Activated CD4-positive, alpha-beta T cell treated with anti-CD3 and anti-CD28 coated beads, Interleukin-2, amount 10 ng/mL, durations not matched to agents 24 days and 14 days (primary cell): ENCODE measurements at regions not wholly inside any gene's neighbourhood (a gene's known extent, or its start where the extent isn't known, plus 50 kb on each side); places are given as distances from the start of the nearest gene placed in this dataset.

ENCODE experiments used
- DNase-seq: peaks from one replicate; pipeline ENCODE4 v3.0.0; 2022
- H3K27ac Mint-ChIP-seq: one replicate; pipeline ENCODE4 v1.8.0; 2022; ENCODE audit warnings: mild to moderate bottlenecking, mixed read lengths
- H3K27me3 Mint-ChIP-seq: one replicate; pipeline ENCODE4 v1.8.0; 2022; ENCODE audit warnings: mixed read lengths
- H3K36me3 Mint-ChIP-seq: one replicate; pipeline ENCODE4 v1.8.0; 2022; ENCODE audit warnings: low read depth, mild to moderate bottlenecking, mixed read lengths
- H3K4me1 Mint-ChIP-seq: one replicate; pipeline ENCODE4 v1.8.0; 2021; ENCODE audit warnings: mixed read lengths
- H3K4me3 Mint-ChIP-seq: one replicate; pipeline ENCODE4 v1.8.0; 2022; ENCODE audit warnings: mild to moderate bottlenecking, moderate library complexity, mixed read lengths
- H3K9me3 Mint-ChIP-seq: one replicate; pipeline ENCODE4 v1.8.0; 2021; ENCODE audit warnings: mixed read lengths
- intact Hi-C: fragments of 100-400 bp; cut with micrococcal nuclease; formaldehyde crosslinking; loops from one replicate; pipeline ENCODE4 v1.15.1; 2023

GRCh38 chr13:88183440-88183839 lies 512.3 kb downstream of the SLITRK5 start:
- Mint-ChIP-seq H3K36me3 (no peaks in the 10 kb centered on the region), H3K9me3 (no peaks in the 10 kb centered on the region), H3K4me1 (no peaks in the 10 kb centered on the region), H3K27ac (no peak overlapping the region), H3K27me3 (no peaks in the 10 kb centered on the region), H3K4me3 (no peak overlapping the region)
- intact Hi-C loops = no loop called here
- no peak for DNase-seq

DNA sequence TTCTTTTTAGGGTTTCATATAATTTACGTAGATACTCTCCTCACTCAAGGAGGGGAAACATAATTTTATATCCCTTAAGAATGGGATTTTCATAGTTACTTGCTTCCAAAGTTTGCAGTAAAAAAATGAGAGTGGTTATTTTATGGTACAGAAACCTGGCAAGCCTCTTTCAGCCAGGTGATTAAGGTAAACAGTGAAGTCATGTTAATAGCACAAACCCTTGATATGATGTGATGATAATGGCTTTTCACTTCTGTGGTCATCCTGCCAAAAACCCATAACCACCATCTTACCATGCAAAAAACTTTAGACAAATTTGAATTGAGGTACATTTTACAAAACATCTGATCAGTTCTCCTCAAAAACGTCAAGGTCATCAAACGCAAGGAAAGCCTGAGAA lies 517.8 kb downstream of the SLITRK5 start:
- Mint-ChIP-seq H3K4me1 (no peaks in the 10 kb centered on the region), H3K36me3 (no peaks in the 10 kb centered on the region), H3K4me3 (no peak overlapping the region), H3K27me3 (no peaks in the 10 kb centered on the region), H3K9me3 (peaks cover 4% of the 10 kb centered on the region), H3K27ac (no peak overlapping the region)
- intact Hi-C loops = no loop called here
- no peak for DNase-seq

- no peaks in the 10 kb centered on the region for H3K27me3 Mint-ChIP-seq
- no peak overlapping the region for H3K27ac Mint-ChIP-seq
- peaks cover 4% of the 10 kb centered on the region for H3K9me3 Mint-ChIP-seq
- intact Hi-C loops = no loop called here
- no peak overlapping the region for H3K4me3 Mint-ChIP-seq
- no peak for DNase-seq
- H3K4me1 Mint-ChIP-seq = no peaks in the 10 kb centered on the region
- H3K36me3 Mint-ChIP-seq = no peaks in the 10 kb centered on the region
Observed at GRCh38 chr13:88189728-88190127, 518.6 kb downstream of the SLITRK5 start.

DNA sequence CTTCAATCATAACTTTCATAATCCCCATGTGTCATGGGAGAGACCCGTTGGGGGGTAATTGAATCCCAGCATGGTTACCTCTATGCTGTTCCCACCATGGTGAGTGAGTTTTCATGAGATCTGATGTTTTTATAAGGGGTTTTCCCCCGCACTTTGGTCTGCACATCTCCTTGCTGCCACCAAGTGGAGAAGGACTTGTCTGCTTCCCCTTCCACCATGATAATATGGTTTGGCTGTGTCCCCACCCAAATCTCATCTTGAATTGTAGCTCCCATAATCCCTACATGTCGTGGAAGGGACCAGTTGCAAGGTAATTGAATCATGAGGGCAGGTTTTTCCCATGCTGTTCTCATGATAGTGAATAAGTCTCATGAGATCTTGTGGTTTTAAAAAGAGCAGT lies 524.9 kb downstream of the SLITRK5 start:
- no peak overlapping the region for H3K4me3 Mint-ChIP-seq
- no peak for DNase-seq
- peaks cover 14% of the 10 kb centered on the region for H3K9me3 Mint-ChIP-seq
- no peaks in the 10 kb centered on the region for H3K4me1 Mint-ChIP-seq
- H3K27me3 Mint-ChIP-seq = no peaks in the 10 kb centered on the region
- no peaks in the 10 kb centered on the region for H3K36me3 Mint-ChIP-seq
- intact Hi-C loops = no loop called here
- no peak overlapping the region for H3K27ac Mint-ChIP-seq

DNA sequence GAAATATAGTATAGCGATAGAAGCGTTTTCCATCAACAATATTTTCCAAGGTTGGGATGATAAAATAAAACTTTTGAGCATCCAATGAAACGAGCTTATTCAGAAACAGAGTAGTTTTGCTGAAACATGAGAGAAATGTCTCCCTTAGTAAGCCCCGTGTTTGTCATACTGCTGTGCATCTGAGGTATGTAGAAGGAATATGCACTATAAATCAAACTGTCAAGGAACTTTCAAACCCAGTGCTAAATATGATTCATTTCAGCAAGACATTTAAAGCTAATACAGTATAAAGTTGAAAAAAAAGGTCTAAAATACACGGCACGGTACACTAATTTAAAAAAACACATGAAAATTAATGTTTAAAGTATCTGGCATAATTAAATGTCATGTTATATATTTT lies 546.2 kb downstream of the SLITRK5 start:
- no peak for DNase-seq
- H3K27ac Mint-ChIP-seq = no peak overlapping the region
- H3K36me3 Mint-ChIP-seq = no peaks in the 10 kb centered on the region
- intact Hi-C loops = no loop called here
- H3K27me3 Mint-ChIP-seq = no peaks in the 10 kb centered on the region
- H3K9me3 Mint-ChIP-seq = peaks cover 3% of the 10 kb centered on the region
- H3K4me1 Mint-ChIP-seq = no peaks in the 10 kb centered on the region
- no peak overlapping the region for H3K4me3 Mint-ChIP-seq

DNA sequence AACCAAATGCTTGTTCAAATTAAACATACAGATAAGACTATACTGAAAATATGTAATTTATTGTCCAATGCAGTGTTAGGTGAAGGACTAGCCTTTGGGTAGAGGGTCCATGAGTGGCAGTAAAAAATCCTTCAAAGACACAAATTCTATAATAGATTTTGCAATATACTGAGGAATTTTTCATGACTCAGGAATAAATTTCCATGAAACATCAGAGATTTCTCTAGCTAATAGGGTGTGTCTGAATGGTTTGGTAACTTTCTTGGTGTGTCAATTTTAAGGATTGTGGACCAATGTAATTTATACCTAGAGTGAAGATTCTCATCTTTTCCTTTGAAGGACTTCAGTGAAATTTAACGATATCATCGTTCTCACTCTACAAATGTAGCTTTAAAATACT lies 546.7 kb downstream of the SLITRK5 start:
- intact Hi-C loops = no loop called here
- Mint-ChIP-seq H3K27ac (no peak overlapping the region), H3K9me3 (peaks cover 3% of the 10 kb centered on the region), H3K4me1 (no peaks in the 10 kb centered on the region), H3K36me3 (no peaks in the 10 kb centered on the region), H3K4me3 (no peak overlapping the region), H3K27me3 (no peaks in the 10 kb centered on the region)
- DNase-seq = no peak

DNA sequence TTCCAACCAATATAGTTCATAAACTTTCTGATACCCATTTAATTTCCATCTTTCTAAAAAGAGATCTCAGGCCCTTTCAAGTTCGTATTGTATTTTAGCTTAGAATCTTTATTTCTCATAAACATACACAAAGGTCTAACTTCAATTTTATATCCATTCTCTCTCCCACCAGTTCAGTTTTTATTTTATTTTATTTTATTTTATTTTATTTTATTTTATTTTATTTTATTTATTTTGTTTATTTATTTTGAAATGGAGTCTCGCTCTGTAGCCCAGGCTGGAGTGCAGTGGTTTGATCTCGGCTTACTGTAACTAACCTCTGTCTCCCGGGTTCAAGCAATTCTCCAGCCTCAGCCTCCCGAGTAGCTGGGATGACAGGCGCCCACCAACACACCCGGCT lies 552.8 kb downstream of the SLITRK5 start:
- Mint-ChIP-seq H3K4me1 (no peaks in the 10 kb centered on the region), H3K4me3 (no peak overlapping the region), H3K27ac (no peak overlapping the region), H3K9me3 (no peaks in the 10 kb centered on the region), H3K27me3 (no peaks in the 10 kb centered on the region), H3K36me3 (no peaks in the 10 kb centered on the region)
- intact Hi-C loops = no loop called here
- DNase-seq = no peak

DNA sequence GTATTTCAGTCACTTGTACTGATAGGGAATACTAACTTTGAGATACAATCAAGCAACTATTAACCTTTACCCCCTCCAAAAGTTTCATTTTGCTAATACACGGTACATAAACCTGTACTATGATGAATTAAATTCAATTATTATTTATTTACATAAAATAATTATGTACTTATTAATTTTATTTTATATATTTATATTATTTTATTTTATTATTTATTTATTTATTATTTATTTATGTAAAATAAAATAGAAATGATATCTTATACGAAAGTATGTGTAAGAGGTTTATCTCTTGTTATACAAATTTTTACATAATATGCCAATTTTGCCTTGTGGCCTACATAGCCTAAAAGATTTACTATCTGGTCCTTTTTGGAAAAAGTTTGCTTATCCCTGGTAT lies 564.3 kb downstream of the SLITRK5 start:
- Mint-ChIP-seq H3K9me3 (no peaks in the 10 kb centered on the region), H3K4me1 (no peaks in the 10 kb centered on the region), H3K27ac (no peak overlapping the region), H3K27me3 (no peaks in the 10 kb centered on the region), H3K4me3 (no peak overlapping the region), H3K36me3 (no peaks in the 10 kb centered on the region)
- intact Hi-C loops = no loop called here
- no peak for DNase-seq

- no peak overlapping the region for H3K27ac Mint-ChIP-seq
- H3K36me3 Mint-ChIP-seq = no peaks in the 10 kb centered on the region
- no peak for DNase-seq
- no peaks in the 10 kb centered on the region for H3K4me1 Mint-ChIP-seq
- intact Hi-C loops = no loop called here
- no peaks in the 10 kb centered on the region for H3K27me3 Mint-ChIP-seq
- no peaks in the 10 kb centered on the region for H3K9me3 Mint-ChIP-seq
- H3K4me3 Mint-ChIP-seq = no peak overlapping the region
Observed at GRCh38 chr13:88246239-88246638, 575.1 kb downstream of the SLITRK5 start.

- H3K27ac Mint-ChIP-seq = no peak overlapping the region
Observed at GRCh38 chr13:88248393-88248792, 577.2 kb downstream of the SLITRK5 start.

DNA sequence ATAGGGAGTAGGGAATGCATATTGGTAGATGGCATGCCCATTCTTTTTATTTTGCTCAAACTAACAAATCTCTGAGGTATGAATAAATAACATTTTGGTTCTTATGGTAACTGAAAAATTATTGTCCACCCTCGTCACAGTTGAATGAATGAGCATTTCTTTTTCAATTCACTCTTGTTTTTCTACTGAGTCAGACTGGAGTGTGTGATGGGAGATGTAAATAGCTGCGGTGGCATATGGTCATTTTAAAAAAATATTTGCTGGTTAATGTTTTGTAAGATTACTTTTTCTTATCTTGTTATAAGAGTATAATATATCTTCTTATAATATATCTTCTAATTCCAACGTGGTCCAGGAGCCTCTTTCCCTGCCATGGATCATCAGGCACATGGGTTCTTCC lies 586.5 kb downstream of the SLITRK5 start:
- intact Hi-C loops = no loop called here

More at GRCh38 chr13:88248393-88248792, 577.2 kb downstream of the SLITRK5 start:
- intact Hi-C loops = no loop called here
- H3K4me1 Mint-ChIP-seq = no peaks in the 10 kb centered on the region
- H3K36me3 Mint-ChIP-seq = no peaks in the 10 kb centered on the region
- DNase-seq = no peak
- no peaks in the 10 kb centered on the region for H3K27me3 Mint-ChIP-seq
- H3K4me3 Mint-ChIP-seq = no peak overlapping the region
- no peaks in the 10 kb centered on the region for H3K9me3 Mint-ChIP-seq

GRCh38 chr13:88263808-88264207 lies 592.6 kb downstream of the SLITRK5 start:
- intact Hi-C loops = no loop called here
- Mint-ChIP-seq H3K27me3 (no peaks in the 10 kb centered on the region), H3K4me1 (no peaks in the 10 kb centered on the region), H3K9me3 (no peaks in the 10 kb centered on the region), H3K27ac (no peak overlapping the region), H3K36me3 (no peaks in the 10 kb centered on the region), H3K4me3 (no peak overlapping the region)
- DNase-seq = no peak

More for the DNA sequence above, 586.5 kb downstream of the SLITRK5 start:
- Mint-ChIP-seq H3K27me3 (no peaks in the 10 kb centered on the region), H3K4me3 (no peak overlapping the region), H3K9me3 (peaks cover 5% of the 10 kb centered on the region), H3K4me1 (no peaks in the 10 kb centered on the region), H3K36me3 (no peaks in the 10 kb centered on the region), H3K27ac (no peak overlapping the region)
- no peak for DNase-seq

GRCh38 chr13:88281841-88282240 lies 610.7 kb downstream of the SLITRK5 start:
- Mint-ChIP-seq H3K9me3 (peaks cover 3% of the 10 kb centered on the region), H3K4me3 (no peak overlapping the region), H3K36me3 (no peaks in the 10 kb centered on the region), H3K27me3 (no peaks in the 10 kb centered on the region), H3K27ac (no peak overlapping the region), H3K4me1 (no peaks in the 10 kb centered on the region)
- no peak for DNase-seq
- intact Hi-C loops = no loop called here

GRCh38 chr13:88285329-88285728 lies 614.2 kb downstream of the SLITRK5 start:
- Mint-ChIP-seq H3K4me3 (no peak overlapping the region), H3K4me1 (no peaks in the 10 kb centered on the region), H3K27me3 (no peaks in the 10 kb centered on the region), H3K36me3 (no peaks in the 10 kb centered on the region), H3K9me3 (peaks cover 8% of the 10 kb centered on the region), H3K27ac (no peak overlapping the region)
- intact Hi-C loops = no loop called here
- no peak for DNase-seq

GRCh38 chr13:88288326-88288725 lies 617.2 kb downstream of the SLITRK5 start:
- H3K27me3 Mint-ChIP-seq = no peaks in the 10 kb centered on the region
- no peaks in the 10 kb centered on the region for H3K36me3 Mint-ChIP-seq
- intact Hi-C loops = no loop called here
- H3K4me1 Mint-ChIP-seq = no peaks in the 10 kb centered on the region
- no peak for DNase-seq
- H3K27ac Mint-ChIP-seq = no peak overlapping the region
- no peak overlapping the region for H3K4me3 Mint-ChIP-seq
- peaks cover 12% of the 10 kb centered on the region for H3K9me3 Mint-ChIP-seq
